GM23338 (cell line): ENCODE measurements at regions not wholly inside any gene's neighbourhood (a gene's known extent, or its start where the extent isn't known, plus 50 kb on each side); places are given as distances from the start of the nearest gene placed in this dataset.

Source experiments
- ATAC-seq: fragments of 200-7000 bp; cut with Tn5 transposase; 3 replicates; pipeline ENCODE4 v1.9.1; 2020
- DNase-seq: peaks from one replicate; pipeline ENCODE4 v3.0.0-alpha.2; 2015; ENCODE audit warnings: low spot score
- H2AFZ ChIP-seq: fragments of 200-600 bp; sonication (generic); 2 replicates; pipeline ENCODE4 v1.8.0; 2016; ENCODE audit warnings: antibody characterized with exemption, mild to moderate bottlenecking, moderate library complexity
- H3F3A ChIP-seq: fragments of 200-600 bp; sonication (generic); replicated peaks from 2 replicates; pipeline ENCODE4 v1.8.0; 2017; ENCODE audit warnings: antibody characterized with exemption, mixed run types, low read depth
- H3K27ac ChIP-seq: fragments of 200-600 bp; sonication (generic); 2 replicates; pipeline ENCODE4 v1.6.1; 2016; ENCODE audit warnings: low read depth
- H3K27me3 ChIP-seq: fragments of 200-600 bp; sonication (generic); 2 replicates; pipeline ENCODE4 v1.8.0; 2016; ENCODE audit warnings: mild to moderate bottlenecking, mixed run types, moderate library complexity; ENCODE audit not compliant: insufficient read depth
- H3K36me3 ChIP-seq: fragments of 200-600 bp; sonication (generic); 2 replicates; pipeline ENCODE4 v1.8.0; 2016; ENCODE audit warnings: mild to moderate bottlenecking; ENCODE audit not compliant: insufficient read depth
- H3K4me1 ChIP-seq: fragments of 200-600 bp; sonication (generic); 2 replicates; pipeline ENCODE4 v1.8.0; 2016; ENCODE audit warnings: mild to moderate bottlenecking, moderate library complexity; ENCODE audit not compliant: insufficient read depth
- H3K4me2 ChIP-seq: fragments of 200-600 bp; sonication (generic); 2 replicates; pipeline ENCODE4 v1.7.1; 2017; ENCODE audit warnings: mixed run types
- H3K4me3 ChIP-seq: fragments of 200-600 bp; sonication (generic); 2 replicates; pipeline ENCODE4 v1.6.1; 2016; ENCODE audit warnings: mixed run types
- H3K79me2 ChIP-seq: fragments of 200-600 bp; sonication (generic); replicated peaks from 2 replicates; pipeline ENCODE4 v1.8.0; 2017; ENCODE audit warnings: mild to moderate bottlenecking; ENCODE audit not compliant: insufficient read depth
- H3K9me2 ChIP-seq: fragments of 200-600 bp; sonication (generic); 2 replicates; pipeline ENCODE4 v1.8.0; 2017; ENCODE audit not compliant: insufficient read depth
- H4K20me1 ChIP-seq: fragments of 200-600 bp; sonication (generic); replicated peaks from 2 replicates; pipeline ENCODE4 v1.8.0; 2017; ENCODE audit warnings: mild to moderate bottlenecking; ENCODE audit not compliant: insufficient read depth
- H3K27ac Mint-ChIP-seq: 2 replicates; pipeline ENCODE4 v1.8.0; 2020; ENCODE audit warnings: inconsistent platforms, mild to moderate bottlenecking, moderate library complexity, mixed read lengths
- H3K27me3 Mint-ChIP-seq: 3 replicates; pipeline ENCODE4 v1.8.0; 2022; ENCODE audit warnings: low read depth, mild to moderate bottlenecking, moderate library complexity, mixed read lengths, inconsistent platforms; ENCODE audit not compliant: insufficient read depth, poor library complexity
- H3K36me3 Mint-ChIP-seq: 3 replicates; pipeline ENCODE4 v1.8.0; 2021; ENCODE audit warnings: low read depth, mild to moderate bottlenecking, inconsistent platforms, moderate library complexity, mixed read lengths
- H3K4me1 Mint-ChIP-seq: 3 replicates; pipeline ENCODE4 v1.8.0; 2020; ENCODE audit warnings: mild to moderate bottlenecking, inconsistent platforms, mixed read lengths
- H3K4me3 Mint-ChIP-seq: 3 replicates; pipeline ENCODE4 v1.8.0; 2021; ENCODE audit warnings: moderate library complexity, mild to moderate bottlenecking, inconsistent platforms, mixed read lengths
- H3K9me3 Mint-ChIP-seq: 3 replicates; pipeline ENCODE4 v1.8.0; 2020; ENCODE audit warnings: moderate library complexity, mild to moderate bottlenecking, inconsistent platforms, mixed read lengths
- CREB1 ChIP-seq: fragments of 250-450 bp; sonication (Bioruptor Pico); IDR thresholded peaks from 2 replicates; pipeline ENCODE4 v1.5.0; 2020; ENCODE audit warnings: low read depth, mild to moderate bottlenecking, moderate library complexity
- ZNF462 ChIP-seq: fragments of 250-450 bp; sonication (Bioruptor Pico); IDR thresholded peaks from 2 replicates; pipeline ENCODE4 v1.5.0; 2020; ENCODE audit warnings: mild to moderate bottlenecking, moderate library complexity

- TF ChIP-seq ZNF462 = no peak
Observed at GRCh38 chr16:86457501-86458148, 52.7 kb upstream of the FOXF1 start (continued).

GRCh38 chr16:86458149-86458777, 52.1 kb upstream of the FOXF1 start:
- Histone ChIP-seq H3K9me2 (peaks cover 3% of the 10 kb centered on the region; the same call in 1 of the 2 replicates), H2AFZ (no peak overlapping the region), H4K20me1 (no peaks in the 10 kb centered on the region), H3K4me3 (no peak overlapping the region), H3F3A (no peaks in the 10 kb centered on the region), H3K4me2 (no peak overlapping the region), H3K27ac (no peak overlapping the region), H3K27me3 (no peaks in the 10 kb centered on the region), H3K36me3 (no peaks in the 10 kb centered on the region), H3K79me2 (no peaks in the 10 kb centered on the region), H3K4me1 (no peaks in the 10 kb centered on the region)
- peaks cover 14% of the 10 kb centered on the region for H3K27me3 Mint-ChIP-seq
- H3K4me1 Mint-ChIP-seq = peaks cover 2% of the 10 kb centered on the region; the same call in 1 of the 3 replicates
- no peak overlapping the region for H3K4me3 Mint-ChIP-seq
- H3K9me3 Mint-ChIP-seq = peaks cover 23% of the 10 kb centered on the region; the same call in 2 of the 3 replicates
- DNase-seq (no peak), ATAC-seq (no peak)
- no peak overlapping the region for H3K27ac Mint-ChIP-seq
- TF ChIP-seq ZNF462 = no peak
- TF ChIP-seq CREB1 (CRISPR knock-in tag) = no peak
- H3K36me3 Mint-ChIP-seq = no peaks in the 10 kb centered on the region
